ENCODE measurements at regions not wholly inside any gene's neighbourhood (a gene's known extent, or its start where the extent isn't known, plus 50 kb on each side); places are given as distances from the start of the nearest gene placed in this dataset.

DNA sequence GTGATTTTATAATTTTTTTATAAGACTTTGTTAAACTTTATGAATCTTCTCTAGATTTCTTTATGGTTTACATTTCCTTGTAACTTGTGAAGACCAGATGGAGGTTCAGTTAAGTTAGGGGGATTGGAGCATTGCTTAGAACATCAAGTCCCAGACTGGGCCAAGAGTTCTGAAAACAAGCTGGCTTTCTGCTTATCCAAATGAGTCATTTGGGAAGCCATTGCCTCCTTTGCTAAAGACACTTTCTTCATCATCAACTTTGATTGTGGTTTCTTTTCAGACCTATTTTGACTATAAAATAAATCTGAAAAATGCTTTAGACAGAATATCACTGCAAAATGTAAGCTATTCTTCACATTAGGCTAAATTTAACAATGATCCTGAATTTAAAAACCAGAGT lies 446.8 kb downstream of the USP25 start:
- TF ChIP-seq, protein P1, sequence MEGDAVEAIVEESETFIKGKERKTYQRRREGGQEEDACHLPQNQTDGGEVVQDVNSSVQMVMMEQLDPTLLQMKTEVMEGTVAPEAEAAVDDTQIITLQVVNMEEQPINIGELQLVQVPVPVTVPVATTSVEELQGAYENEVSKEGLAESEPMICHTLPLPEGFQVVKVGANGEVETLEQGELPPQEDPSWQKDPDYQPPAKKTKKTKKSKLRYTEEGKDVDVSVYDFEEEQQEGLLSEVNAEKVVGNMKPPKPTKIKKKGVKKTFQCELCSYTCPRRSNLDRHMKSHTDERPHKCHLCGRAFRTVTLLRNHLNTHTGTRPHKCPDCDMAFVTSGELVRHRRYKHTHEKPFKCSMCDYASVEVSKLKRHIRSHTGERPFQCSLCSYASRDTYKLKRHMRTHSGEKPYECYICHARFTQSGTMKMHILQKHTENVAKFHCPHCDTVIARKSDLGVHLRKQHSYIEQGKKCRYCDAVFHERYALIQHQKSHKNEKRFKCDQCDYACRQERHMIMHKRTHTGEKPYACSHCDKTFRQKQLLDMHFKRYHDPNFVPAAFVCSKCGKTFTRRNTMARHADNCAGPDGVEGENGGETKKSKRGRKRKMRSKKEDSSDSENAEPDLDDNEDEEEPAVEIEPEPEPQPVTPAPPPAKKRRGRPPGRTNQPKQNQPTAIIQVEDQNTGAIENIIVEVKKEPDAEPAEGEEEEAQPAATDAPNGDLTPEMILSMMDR (IDR thresholded peaks at IDR 0.05; ENCODE audit: insufficient read depth, low read length): no peak
- no peak overlapping the region for H3K4me3 ChIP-seq (ENCODE audit: low read depth, low read length)
- DNase-seq (ENCODE audit: low read depth): peak; percentile 18

- no peak overlapping the region for H3K4me3 ChIP-seq (ENCODE audit: low read depth, low read length)
- TF ChIP-seq, protein P1 (IDR thresholded peaks at IDR 0.05; ENCODE audit: insufficient read depth, low read length): no peak
- no peak for DNase-seq (ENCODE audit: low read depth)
Observed at GRCh38 chr21:16177532-16177931, 447.8 kb downstream of the USP25 start.

GRCh38 chr21:16179773-16180172 lies 450.0 kb downstream of the USP25 start:
- no peak for DNase-seq (ENCODE audit: low read depth)
- H3K4me3 ChIP-seq (ENCODE audit: low read depth, low read length): no peak overlapping the region
- TF ChIP-seq, protein P1 (IDR thresholded peaks at IDR 0.05; ENCODE audit: insufficient read depth, low read length): no peak

GRCh38 chr21:16180614-16181013 lies 450.8 kb downstream of the USP25 start:
- DNase-seq (ENCODE audit: low read depth): no peak
- TF ChIP-seq, protein P1 (IDR thresholded peaks at IDR 0.05; ENCODE audit: insufficient read depth, low read length): no peak
- no peak overlapping the region for H3K4me3 ChIP-seq (ENCODE audit: low read depth, low read length)

- TF ChIP-seq, protein P1 (IDR thresholded peaks at IDR 0.05; ENCODE audit: insufficient read depth, low read length): no peak
- peak; percentile 58 for DNase-seq (ENCODE audit: low read depth)
- no peak overlapping the region for H3K4me3 ChIP-seq (ENCODE audit: low read depth, low read length)
Observed at GRCh38 chr21:16181018-16181417, 451.2 kb downstream of the USP25 start.

DNA sequence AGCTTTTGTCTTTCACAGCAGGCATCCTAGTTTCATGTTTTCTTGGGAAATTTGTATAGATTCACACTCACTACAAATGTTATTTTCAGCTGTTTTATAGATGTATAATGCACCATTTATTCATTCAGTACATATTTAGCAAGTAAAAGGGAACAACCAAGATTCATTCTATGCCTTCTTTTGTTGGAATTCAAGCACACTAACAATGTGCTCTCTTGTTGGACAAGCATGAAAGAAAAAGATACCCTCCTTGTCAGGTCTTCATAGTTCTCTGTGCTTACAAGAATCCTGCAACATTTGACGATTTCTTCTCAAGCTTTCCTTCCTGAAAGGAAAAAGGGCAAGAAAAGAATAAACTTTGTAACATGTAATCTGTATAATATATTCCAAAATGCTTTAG lies 456.0 kb downstream of the USP25 start:
- no peak overlapping the region for H3K4me3 ChIP-seq (ENCODE audit: low read depth, low read length)
- DNase-seq (ENCODE audit: low read depth): no peak
- TF ChIP-seq, protein P1 (IDR thresholded peaks at IDR 0.05; ENCODE audit: insufficient read depth, low read length): no peak

DNA sequence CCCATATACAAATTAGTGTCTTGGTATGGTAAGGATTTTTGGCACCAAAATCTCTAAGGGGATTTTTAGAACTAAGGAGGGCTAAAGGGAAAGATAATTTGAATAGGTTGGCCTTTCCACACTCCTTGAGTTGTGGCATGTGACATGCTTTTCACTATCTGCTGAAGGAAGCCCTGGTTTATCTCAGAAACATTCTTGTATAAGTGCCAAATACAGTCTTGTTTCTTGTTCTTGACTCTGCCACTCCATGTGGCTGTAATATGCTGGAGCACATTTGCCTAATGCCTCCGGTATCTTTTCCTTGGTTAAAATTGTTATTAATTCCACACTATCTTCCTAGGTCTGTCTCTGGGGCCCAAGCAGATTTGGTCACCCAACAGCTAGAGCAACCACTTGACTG lies 457.0 kb downstream of the USP25 start:
- H3K4me3 ChIP-seq (ENCODE audit: low read depth, low read length): no peak overlapping the region
- DNase-seq (ENCODE audit: low read depth): peak; percentile 76
- TF ChIP-seq, protein P1 (IDR thresholded peaks at IDR 0.05; ENCODE audit: insufficient read depth, low read length): no peak
